ENCODE measurements at regions not wholly inside any gene's neighbourhood (a gene's known extent, or its start where the extent isn't known, plus 50 kb on each side); places are given as distances from the start of the nearest gene placed in this dataset.

- TF ChIP-seq EZH2 (IDR thresholded peaks at IDR 0.05; ENCODE audit: borderline replicate concordance, low read length), result no peak
- TF ChIP-seq CTCF (IDR thresholded peaks at IDR 0.05; ENCODE audit: low read length), result no peak
- no peaks in the 10 kb centered on the region for H3K9me3 ChIP-seq (ENCODE audit: low read length)
- H3K9ac ChIP-seq (ENCODE audit: low read length), result no peak overlapping the region
- no peak overlapping the region for H3K4me3 ChIP-seq (ENCODE audit: low read depth, low read length, poor library complexity, severe bottlenecking)
- no peak overlapping the region for H3K27ac ChIP-seq (ENCODE audit: low read depth, low read length, poor library complexity, severe bottlenecking)
- H4K20me1 ChIP-seq (ENCODE audit: insufficient read depth, low read length), result no peaks in the 10 kb centered on the region
- H3K4me1 ChIP-seq (ENCODE audit: insufficient read depth, low read length, severe bottlenecking), result no peaks in the 10 kb centered on the region
- H2AFZ ChIP-seq (ENCODE audit: low read length), result no peak overlapping the region
- H3K27me3 ChIP-seq (ENCODE audit: insufficient read depth, low read length), result no peaks in the 10 kb centered on the region
- H3K79me2 ChIP-seq (ENCODE audit: insufficient read depth, low read length), result no peaks in the 10 kb centered on the region
- H3K9me2 ChIP-seq (ENCODE audit: low read depth, low read length), result no peaks in the 10 kb centered on the region
- H3K36me3 ChIP-seq (ENCODE audit: insufficient read depth, low read length), result no peaks in the 10 kb centered on the region
- H3F3A ChIP-seq (ENCODE audit: insufficient read depth, low read length), result no peaks in the 10 kb centered on the region
- H3K4me2 ChIP-seq (ENCODE audit: low read length), result no peak overlapping the region
These were observed 392.5 kb downstream of the HLX start for GRCh38 chr1:221271701-221272100.

- Histone ChIP-seq H3K27ac (ENCODE audit: low read depth, low read length, poor library complexity, severe bottlenecking) (no peak overlapping the region), H3K79me2 (ENCODE audit: insufficient read depth, low read length) (no peaks in the 10 kb centered on the region), H4K20me1 (ENCODE audit: insufficient read depth, low read length) (no peaks in the 10 kb centered on the region), H3K9ac (ENCODE audit: low read length) (no peak overlapping the region), H3K4me2 (ENCODE audit: low read length) (no peak overlapping the region), H3K4me1 (ENCODE audit: insufficient read depth, low read length, severe bottlenecking) (no peaks in the 10 kb centered on the region), H3F3A (ENCODE audit: insufficient read depth, low read length) (no peaks in the 10 kb centered on the region), H2AFZ (ENCODE audit: low read length) (no peak overlapping the region), H3K36me3 (ENCODE audit: insufficient read depth, low read length) (no peaks in the 10 kb centered on the region), H3K27me3 (ENCODE audit: insufficient read depth, low read length) (no peaks in the 10 kb centered on the region), H3K4me3 (ENCODE audit: low read depth, low read length, poor library complexity, severe bottlenecking) (no peak overlapping the region), H3K9me3 (ENCODE audit: low read length) (no peaks in the 10 kb centered on the region), H3K9me2 (ENCODE audit: low read depth, low read length) (no peaks in the 10 kb centered on the region)
- TF ChIP-seq EZH2 (IDR thresholded peaks at IDR 0.05; ENCODE audit: borderline replicate concordance, low read length) (no peak), CTCF (IDR thresholded peaks at IDR 0.05; ENCODE audit: low read length) (no peak)
These were observed 393.7 kb downstream of the HLX start for GRCh38 chr1:221272940-221273339.

GRCh38 chr1:221274373-221274772, 395.1 kb downstream of the HLX start:
- Histone ChIP-seq H3F3A (ENCODE audit: insufficient read depth, low read length) (no peaks in the 10 kb centered on the region), H3K36me3 (ENCODE audit: insufficient read depth, low read length) (no peaks in the 10 kb centered on the region), H3K4me3 (ENCODE audit: low read depth, low read length, poor library complexity, severe bottlenecking) (no peak overlapping the region), H3K9ac (ENCODE audit: low read length) (no peak overlapping the region), H3K27ac (ENCODE audit: low read depth, low read length, poor library complexity, severe bottlenecking) (no peak overlapping the region), H3K9me3 (ENCODE audit: low read length) (no peaks in the 10 kb centered on the region), H4K20me1 (ENCODE audit: insufficient read depth, low read length) (no peaks in the 10 kb centered on the region), H3K9me2 (ENCODE audit: low read depth, low read length) (no peaks in the 10 kb centered on the region), H3K4me2 (ENCODE audit: low read length) (no peak overlapping the region), H2AFZ (ENCODE audit: low read length) (no peak overlapping the region), H3K79me2 (ENCODE audit: insufficient read depth, low read length) (no peaks in the 10 kb centered on the region), H3K4me1 (ENCODE audit: insufficient read depth, low read length, severe bottlenecking) (no peaks in the 10 kb centered on the region), H3K27me3 (ENCODE audit: insufficient read depth, low read length) (no peaks in the 10 kb centered on the region)
- TF ChIP-seq CTCF (IDR thresholded peaks at IDR 0.05; ENCODE audit: low read length), result no peak
- TF ChIP-seq EZH2 (IDR thresholded peaks at IDR 0.05; ENCODE audit: borderline replicate concordance, low read length), result no peak
